ENCODE measurements at regions not wholly inside any gene's neighbourhood (a gene's known extent, or its start where the extent isn't known, plus 50 kb on each side); places are given as distances from the start of the nearest gene placed in this dataset.
"Not testable (repeated sequence)": the region's sequence is repeated elsewhere in the genome, so short reads cannot be mapped to it uniquely, and the experiment has no call there.

DNA sequence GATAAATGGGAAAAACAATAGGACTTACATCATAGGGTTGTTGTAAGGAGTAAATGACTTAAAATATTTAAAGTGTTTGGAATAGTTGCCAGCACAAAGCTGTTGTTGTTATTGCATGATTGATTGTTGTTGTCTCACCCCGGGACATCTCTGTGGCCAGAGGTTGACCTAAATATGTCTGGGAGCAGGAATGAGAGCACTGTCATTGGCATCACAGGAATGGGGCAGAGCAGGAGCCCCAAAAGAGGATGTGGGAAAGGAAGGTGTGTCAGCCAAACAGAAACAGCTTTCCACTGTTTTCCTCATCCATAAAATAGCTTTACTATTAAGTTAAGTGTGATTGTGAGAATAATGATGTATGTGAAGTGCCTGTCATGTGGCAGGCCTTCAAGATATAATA is 121.6 kb downstream of the TMEM168 start:
- no peak for DNase-seq (ENCODE audit: low read depth in 4 of 4, low spot score in 3 of 4)

DNA sequence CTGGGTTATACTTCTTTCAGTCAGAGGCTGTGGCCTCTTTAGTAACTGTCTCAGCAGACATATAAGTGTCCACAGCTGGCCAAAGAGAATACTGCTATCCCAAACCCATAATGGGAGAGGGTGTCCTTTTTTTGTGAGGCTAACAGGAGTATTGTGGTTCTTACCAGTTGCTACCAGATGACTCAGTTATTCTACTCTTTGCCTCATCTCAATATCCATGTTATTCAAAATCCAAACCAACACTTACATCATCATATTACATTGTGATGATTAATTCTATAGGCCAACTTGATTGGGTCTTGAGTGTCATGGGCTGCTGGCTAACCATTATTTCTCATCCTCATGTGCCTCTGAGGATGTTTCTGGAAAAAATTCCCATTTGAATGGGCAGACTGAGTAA is 120.9 kb downstream of the TMEM168 start:
- DNase-seq (ENCODE audit: low read depth in 4 of 4, low spot score in 3 of 4) = no peak

DNA sequence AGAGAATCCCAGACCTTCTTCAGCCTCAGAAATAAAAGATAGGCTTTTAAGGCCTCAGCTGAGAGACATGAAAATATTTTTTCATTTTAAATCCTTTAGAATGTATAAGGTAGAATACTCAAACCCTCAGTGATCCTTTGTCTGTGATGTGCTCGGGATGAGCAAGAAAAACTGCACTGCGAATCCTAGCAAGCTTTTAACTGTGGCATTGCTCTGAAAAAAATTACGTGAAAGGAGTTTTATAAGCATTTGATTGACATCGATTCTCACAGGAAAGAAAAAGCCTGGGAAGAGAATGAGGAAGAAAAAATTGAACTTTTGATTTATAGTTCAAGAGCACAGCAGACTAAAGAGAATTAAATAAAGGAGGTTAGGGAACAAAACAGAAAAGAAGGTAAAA is 120.0 kb downstream of the TMEM168 start:
- DNase-seq (ENCODE audit: low read depth in 4 of 4, low spot score in 3 of 4) = no peak

DNA sequence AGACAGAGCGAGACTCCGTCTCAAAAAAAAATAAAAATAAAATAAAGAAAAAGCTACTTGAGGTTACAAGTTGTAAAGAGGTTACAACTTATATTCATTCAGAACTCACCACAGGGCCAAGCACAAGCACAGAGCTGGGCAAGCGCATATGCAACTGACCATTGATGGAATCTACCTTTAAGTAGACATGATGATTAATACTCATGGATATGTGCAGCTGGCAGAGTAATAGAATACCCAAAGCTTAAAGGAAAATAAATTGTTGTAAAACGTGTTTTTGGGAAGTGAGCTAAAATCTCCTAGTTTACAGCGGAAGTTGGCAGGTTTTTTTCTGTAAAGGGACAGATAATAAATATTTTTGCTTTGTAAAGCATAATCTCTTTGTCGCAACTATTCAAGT is 111.6 kb downstream of the TMEM168 start:
- no peak for DNase-seq (ENCODE audit: low read depth in 4 of 4, low spot score in 3 of 4)

DNA sequence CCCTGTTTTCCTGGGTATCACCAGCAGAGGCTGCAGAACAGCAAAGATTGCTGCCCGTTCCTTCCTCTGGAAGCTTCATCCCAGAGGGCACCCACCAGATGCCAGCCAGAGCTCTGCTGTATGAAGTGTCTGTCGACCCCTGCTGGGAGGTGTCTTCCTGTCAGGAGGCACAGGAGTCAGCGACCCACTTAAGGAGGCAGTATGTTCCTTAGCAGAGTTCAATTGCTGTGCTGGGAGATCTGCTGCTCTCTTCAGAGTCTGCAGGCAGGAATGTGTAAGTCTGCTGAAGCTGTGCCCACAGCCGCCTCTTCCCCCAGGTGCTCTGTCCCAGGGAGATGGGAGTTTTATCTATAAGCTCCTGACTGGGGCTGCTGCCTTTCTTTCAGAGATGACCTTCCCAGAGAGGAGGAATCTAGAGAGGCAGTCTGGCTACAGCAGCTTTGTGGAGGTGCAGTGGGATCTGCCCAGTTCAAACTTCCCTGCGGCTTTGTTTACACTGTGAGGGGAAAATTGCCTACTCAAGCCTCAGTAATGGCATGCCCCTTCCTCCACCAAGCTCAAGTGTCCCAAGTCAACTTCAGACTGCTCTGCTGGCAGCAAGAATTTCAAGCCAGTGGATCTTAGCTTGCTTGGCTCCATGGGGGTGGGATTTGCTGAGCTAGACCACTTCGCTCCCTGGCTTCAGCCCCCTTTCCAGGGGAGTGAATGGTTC is 100.6 kb downstream of the TMEM168 start:
- DNase-seq (ENCODE audit: low read depth in 4 of 4, low spot score in 3 of 4) = not testable (repeated sequence)

DNA sequence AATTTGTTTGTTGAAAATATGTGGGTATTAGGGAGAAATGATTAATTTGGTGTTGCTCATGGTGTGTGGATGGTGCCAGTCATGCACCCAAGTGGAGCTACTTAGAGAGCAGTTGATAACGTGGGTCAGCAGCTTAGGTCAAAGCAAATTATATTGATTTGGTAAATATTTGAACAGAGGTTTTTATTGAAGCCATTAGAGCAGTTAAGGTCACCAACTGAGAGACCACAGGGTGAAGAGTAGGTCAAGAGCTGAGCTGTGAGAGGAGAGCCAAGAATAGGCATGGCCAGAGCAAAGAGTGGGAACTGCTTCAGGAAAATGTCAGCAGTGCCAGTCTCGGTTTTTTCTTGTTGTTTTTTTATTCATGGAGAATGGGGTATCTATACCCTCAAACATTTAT is 97.9 kb downstream of the TMEM168 start:
- DNase-seq (ENCODE audit: low read depth in 4 of 4, low spot score in 3 of 4) = no peak

DNA sequence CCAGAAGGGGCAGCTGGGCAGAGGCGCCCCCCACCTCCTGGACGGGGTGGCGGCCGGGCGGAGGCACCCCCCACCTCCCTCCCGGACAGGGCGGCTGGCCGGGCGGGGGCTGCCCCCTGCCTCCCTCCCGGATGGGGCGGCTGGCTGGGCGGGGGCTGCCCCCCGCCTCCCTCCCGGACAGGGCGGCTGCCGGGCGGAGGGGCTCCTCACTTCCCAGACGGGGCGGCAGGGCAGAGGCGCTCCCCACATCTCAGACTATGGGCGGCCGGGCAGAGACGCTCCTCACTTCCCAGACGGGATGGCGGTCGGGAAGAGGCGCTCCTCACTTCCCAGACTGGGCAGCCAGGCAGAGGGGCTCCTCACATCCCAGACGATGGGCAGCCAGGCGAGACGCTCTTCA is 93.0 kb downstream of the TMEM168 start:
- not testable (repeated sequence) for DNase-seq (ENCODE audit: low read depth in 4 of 4, low spot score in 3 of 4)

DNA sequence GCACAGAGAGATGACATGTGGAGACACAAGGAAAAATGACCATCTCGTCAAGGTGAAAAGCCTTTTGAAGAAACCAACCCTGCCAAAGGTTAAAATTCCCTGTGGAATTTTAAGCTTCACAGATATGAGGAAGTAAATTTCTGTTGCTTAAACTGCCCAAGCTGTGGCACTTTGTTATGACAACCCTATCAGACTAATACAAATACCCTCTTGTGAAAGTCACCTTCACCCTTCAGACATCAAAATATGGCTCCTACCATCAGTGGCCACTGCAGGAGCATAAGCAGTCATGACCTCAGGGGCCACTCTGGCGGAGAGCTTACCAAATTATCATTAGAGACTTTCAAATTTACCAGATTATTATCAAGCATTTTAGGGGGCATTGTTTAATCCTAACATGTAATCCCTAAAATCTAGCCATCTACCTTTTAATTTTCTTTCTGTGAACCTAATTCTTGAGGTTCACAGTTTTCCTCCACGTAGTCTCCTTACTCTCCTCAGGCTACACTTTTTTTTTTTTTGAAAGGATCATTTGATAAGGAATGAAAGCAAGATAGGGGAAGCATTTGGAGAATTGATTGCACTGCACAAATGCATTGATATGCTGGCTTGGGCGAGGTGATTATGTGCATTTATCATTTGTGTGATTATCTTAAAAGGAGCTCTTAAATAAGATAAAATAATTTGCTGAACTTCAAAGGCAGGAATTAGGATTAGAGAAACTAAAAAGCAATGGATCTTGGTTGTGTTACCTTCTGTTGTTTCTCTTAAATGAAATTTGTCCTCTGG is 90.3 kb downstream of the TMEM168 start:
- no peak for DNase-seq (ENCODE audit: low read depth in 4 of 4, low spot score in 3 of 4)

DNA sequence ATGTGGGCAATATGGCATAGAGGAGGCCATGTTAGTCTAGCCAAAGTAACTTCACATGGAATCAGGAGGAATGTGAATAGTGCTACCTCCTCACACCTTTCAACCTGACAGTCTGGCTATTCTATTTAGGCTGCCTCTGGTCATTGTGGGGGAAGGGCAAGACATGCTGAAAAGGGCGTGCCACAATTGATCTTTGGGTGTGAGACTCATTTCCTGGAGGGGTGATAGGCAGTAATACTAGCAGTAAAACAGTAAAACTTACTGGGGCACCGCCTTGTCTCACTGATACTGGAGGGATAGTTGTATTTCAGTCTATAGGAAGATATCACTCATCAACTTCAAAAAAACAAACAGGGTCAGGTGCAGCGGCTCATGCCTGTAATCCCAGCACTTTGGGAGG is 88.7 kb downstream of the TMEM168 start:
- DNase-seq (ENCODE audit: low read depth in 4 of 4, low spot score in 3 of 4) = no peak

DNA sequence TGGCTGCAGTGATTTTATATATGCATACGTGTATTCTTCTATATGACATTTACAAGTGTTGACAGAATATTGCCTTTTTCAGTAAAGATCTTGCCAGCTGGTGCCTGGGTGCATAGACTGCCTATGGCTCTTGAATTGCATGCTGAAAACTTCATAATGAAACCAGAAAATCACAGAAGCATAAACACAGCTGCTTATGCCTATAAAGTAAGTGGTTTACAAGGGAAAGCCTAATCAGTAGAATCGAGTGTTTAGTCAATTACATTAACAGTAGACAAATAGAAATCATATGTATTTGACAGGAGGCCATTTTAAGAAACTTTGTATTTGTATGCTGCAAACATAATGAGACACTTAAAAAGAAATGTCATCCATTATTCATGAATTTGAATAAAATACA is 82.5 kb downstream of the TMEM168 start:
- no peak for DNase-seq (ENCODE audit: low read depth in 4 of 4, low spot score in 3 of 4)

DNA sequence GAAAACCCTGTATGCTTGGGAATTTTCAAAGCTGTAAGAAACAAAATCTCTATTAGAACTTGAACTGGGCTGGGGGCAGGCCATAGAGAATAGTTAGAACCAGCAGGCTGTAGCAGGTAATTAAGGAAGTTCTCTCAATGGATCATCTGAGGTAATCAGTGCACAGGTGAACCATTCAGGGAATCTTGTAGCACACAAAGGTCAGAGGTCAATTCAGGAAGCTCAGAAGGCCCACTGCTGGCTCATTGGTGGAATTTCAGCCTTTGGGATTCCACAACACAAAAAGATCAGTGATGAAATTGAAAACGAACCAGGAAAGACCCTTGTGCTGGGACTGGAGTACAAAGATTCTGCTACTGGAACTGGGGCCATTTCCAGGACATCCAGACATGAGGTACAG is 82.0 kb downstream of the TMEM168 start:
- no peak for DNase-seq (ENCODE audit: low read depth in 4 of 4, low spot score in 3 of 4)

All from left renal pelvis (tissue), 4 donors.